Stimulated activated CD4-positive, alpha-beta T cell treated with anti-CD3 and anti-CD28 coated beads, Interleukin-15, amount 100 ng/mL, for 24 hours (primary cell): ENCODE measurements at regions not wholly inside any gene's neighbourhood (a gene's known extent, or its start where the extent isn't known, plus 50 kb on each side); places are given as distances from the start of the nearest gene placed in this dataset.
A peak's percentile ranks its signal among the peaks of the same experiment; 100 is the strongest.

Source experiments
- DNase-seq: peaks from one replicate; pipeline ENCODE4 v3.0.0-alpha.2; 2020

DNA sequence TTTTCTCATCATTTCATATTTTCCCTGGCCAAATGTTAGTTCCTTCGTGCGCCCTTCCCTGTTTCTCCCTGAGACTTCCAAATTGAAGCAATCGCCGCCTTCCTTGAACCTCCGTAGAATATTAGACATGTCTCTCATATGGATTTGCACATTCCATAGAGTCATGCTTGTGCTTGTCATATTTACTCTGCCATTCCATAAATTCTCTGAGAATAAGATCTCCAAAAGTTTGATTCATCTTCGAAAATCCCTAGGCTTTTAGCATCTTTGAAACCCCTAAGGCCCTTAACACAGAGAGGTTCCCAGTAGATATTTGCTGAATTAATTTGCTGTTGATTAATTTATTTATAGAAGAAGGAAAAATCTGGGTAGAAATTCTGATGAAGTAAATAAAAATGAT, 202.2 kb upstream of the PIK3C3 start:
- DNase-seq, result no peak

DNA sequence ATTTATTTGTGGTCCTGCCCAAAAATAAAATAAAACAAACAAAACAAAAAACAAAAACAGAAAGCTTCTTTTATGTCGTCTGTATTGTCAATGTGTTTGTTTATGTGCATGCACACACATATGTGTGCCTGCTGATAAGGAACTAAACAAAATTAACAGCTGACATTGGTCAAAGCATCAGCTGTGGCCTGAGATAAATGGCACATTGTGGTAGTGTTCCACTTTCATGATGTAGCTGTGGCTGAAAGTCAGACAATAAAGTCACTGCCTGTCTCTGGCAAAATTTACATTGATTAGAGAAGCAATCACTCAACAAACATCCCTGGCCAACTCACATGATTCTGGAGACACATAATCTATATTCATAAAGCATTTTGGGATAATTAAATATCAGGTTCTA, 203.4 kb upstream of the PIK3C3 start:
- DNase-seq, result no peak

DNA sequence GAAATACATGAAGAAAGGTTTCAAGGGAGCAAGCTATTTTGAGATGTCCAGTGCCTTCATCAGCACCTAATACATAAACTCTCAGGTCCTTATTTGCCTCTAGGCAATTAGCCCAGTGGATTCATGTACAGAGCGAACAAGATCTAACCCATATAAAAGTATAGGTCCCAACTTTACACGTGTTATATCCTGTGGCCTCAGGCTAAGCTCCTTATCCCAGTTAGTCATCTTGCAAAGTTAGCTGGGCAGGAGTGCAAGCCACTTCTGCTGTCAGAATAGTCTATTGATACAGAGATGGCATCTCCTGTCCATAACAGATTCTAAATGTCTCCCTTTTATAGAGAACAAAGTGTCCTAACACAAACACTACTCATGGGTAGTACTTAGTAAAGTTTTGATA, 203.9 kb upstream of the PIK3C3 start:
- no peak for DNase-seq

DNA sequence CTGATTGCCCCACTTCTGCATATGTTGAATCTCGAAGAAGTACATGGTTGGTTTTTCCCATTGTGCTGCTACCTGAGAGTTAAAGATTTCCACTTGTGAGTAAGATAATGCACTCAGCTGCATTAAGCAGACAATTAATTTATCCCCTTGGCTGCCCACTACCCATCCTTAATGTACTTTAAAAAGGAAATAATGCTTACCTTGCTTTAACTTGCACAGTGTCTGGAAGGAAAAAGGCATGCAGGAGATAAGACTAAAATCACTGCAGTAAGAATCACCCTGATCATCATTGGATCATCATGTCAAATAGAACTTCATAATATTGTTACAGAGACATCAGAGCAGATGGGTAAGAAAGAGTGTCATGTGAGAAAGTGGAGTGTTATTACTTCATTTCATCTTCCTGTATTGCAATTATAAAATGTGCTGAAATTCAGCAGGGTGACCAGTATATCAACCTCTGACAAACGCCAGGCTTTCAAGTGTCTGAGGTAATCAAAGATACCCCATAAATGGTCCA, 207.3 kb upstream of the PIK3C3 start:
- no peak for DNase-seq

DNA sequence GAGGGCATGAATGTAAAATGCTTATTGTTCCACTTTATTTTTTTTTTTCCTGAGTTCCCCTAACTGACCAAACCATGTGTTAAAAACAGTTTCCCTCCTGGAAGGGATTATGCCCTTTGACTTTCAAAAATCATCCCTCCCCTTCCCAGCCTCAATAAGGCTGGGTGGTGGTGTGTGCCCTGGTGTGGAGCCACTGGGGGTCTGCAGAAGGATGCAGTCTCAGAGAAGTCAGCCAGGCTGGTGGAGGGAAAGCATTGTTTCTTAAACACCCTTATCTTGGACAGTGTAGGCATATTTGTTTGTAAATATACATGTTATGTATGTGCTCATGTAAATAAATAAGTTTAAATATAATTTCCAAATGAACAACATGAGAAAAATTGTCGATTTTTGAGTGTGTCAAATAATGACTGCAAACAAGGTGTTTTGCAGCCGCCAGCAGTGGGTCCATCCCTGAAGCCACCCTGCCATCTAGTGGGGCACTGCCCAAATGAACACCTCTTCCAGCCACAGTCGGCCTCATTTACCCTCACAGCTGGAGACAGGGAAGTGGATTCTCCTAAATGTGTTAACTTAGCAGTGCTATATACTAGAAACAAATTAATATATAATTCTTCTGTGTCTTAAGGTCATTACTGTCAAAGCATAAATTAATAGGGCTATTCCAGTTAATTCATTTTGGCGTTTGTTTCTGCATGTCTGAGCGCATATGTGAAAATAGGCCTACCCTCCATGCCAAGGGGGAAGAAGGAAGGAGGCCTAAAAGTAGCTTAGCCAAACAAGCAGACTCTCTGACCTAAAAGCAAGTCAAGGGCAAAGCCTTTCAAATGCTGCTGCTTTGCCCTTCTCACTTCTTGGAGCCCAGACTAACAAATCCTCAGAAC, 209.6 kb upstream of the PIK3C3 start:
- DNase-seq, result peak; percentile 30

DNA sequence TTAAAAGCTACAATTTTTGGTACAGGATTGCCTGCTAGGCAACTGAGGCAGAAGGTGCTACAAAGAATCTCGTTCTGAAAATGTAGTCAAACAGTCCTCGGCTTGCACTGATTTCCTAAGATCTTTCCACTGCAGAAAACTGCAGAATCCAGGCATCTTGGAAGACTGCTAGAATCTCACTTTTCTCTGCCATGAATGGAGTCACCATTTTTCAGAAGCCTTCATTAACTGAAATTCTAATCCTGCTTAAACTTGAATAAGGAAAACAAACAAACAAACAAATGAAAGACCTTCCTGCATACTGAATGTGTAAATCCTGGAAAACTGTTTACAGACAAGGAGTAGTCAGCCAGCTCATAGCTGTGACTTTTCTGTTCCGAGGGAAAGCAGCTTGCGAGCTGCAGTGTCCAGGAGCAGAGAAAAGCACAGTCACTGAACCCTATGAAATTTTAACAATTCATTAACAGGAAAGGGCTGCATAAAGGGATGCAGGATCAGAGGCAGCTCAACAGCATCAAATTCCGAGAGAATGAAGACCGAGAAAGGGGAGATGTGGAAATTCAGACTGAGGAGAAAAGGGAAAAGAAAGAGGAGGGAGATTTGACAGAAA, 210.5 kb upstream of the PIK3C3 start:
- DNase-seq, result no peak

DNA sequence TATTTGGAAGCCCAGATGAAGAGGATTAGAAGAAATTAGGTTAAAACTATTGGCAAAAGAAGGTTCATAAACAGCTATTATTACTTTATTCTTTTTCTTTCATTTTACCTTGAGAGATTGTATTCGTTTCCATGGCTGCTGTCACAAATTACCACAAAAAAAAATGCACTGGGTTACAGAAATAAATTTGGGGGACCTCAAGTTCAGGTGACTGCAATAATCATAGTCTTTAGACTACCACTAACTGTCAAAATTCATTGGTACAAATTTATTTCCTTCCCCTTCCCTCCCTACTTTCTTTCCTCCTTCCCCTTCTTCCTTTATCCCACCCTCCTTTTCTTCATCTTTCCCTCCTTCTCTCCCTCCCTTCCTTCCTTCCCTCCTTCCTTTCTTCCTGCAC, 217.8 kb upstream of the PIK3C3 start:
- no peak for DNase-seq

DNA sequence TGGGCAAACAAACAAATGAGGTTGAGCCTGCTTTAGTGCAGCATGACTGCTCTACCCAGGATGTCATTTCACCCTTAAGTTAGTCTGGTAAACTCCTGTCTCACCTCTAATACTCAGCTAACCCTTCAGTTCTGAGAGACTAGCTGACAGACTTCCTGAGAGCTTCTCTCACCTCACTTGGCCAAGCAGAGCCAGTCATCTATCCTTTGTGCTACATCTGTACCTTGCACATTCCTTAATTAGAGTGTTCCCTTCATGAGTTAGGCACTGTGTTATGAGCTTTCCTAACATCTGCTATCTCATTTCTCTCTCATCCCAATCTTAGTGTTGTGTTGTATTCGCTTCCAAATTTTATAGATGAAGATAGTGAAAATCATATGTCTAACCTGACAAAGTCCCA, 220.1 kb upstream of the PIK3C3 start:
- no peak for DNase-seq

DNA sequence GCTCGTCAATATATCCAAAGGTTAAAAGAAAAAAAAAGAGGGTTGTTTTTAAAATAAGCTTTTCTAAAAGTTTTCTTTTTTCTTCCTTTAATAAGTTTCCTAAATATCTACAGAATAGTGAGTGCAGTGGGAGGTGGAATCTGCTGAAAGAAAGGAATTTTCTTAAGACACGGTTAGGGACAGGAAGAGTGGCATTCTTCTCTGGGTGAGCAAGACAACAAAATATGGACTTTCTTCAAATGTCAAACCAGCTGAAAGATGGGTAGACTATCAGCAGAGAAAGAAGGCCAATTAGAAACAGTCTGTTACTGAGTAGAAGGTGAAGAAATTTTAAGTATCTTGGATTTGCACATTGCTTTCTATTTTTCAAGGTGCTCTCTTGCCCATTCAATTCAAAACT, 222.7 kb upstream of the PIK3C3 start:
- DNase-seq, result no peak

DNA sequence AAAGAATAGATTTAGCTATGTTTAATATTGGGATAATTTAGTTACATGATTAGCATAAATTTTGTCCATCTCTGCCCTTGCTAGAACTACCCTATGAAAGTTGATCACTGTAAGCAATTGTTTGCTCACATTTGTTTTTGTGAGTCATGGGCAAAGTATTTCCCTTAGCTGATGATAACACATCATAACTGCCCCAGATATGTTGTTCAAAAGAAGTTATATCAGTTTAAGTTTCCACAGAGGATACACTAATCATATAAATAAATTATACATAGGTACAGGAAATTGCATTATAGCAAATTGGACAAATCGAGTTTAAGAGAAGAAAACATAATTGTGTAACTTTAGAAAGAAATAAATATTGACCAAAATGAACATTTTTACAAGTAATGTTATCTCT, 223.2 kb upstream of the PIK3C3 start:
- no peak for DNase-seq

DNA sequence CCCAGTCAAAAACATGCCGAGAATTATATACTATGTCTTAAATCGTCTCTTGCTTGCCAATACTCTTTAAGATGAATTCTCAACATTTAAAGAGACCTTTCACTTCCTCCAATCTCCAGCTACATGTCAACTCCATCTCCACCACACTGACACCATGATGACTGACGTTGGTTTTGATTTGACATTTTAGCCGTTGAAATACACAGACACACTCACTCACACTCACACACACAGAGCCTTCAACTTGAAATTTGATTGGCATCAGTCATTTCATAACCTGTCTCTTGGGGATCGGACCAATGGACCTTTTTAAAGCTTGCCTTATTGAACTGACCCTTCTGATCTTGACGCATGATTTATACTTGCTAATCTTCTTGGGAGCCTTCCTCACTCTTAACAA, 230.8 kb upstream of the PIK3C3 start:
- no peak for DNase-seq

DNA sequence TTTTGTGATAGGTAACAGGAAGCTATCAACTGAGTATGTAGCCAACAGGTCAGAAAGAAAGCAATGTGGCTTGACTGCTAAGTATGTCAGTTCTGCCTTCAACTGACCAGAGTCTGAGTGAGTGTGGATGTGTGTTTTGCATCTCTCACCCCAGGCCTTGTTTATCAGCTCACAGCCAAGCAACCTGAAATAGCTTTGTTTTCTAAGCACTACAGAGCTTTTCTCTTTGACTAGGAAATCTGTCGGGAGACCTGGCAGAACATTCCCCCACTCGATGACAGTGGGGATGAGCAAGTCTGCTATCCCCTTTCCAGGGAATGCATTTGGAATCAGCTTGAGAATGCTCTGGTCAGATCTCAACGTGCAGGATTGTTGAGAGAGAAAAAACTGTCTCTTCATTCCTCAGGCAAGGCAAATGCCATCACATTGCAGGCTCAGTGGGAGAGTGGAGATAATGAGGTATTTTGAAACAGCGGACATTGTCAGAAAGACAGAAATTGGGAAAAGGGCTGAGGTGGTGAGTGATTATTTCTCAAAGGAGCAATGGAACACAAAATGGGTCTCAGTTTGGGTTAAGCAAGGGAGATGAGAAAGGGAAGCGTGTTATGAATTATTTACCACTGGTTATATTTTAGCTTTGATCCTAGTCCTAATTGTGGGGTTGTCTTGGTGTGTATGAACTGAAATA, 233.8 kb upstream of the PIK3C3 start:
- no peak for DNase-seq

DNA sequence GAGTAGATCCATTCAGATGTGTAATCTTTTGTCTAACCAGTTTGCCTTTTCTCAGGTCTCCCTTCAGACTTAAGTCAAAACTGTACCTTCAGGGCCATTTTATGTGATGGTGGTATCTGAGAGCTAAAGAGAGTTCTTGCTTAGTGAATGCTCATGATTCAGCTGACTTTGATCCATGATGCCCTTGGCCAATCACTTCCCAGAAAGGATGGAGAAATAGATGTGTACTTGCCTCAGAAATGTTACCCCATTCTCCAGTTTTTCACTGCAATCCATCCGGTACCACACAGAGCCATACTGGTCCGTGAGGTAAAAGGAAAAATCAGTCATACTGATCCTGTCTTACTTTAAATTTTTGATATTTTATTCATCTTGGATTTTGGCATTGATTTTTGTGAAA, 234.8 kb upstream of the PIK3C3 start:
- DNase-seq, result no peak

DNA sequence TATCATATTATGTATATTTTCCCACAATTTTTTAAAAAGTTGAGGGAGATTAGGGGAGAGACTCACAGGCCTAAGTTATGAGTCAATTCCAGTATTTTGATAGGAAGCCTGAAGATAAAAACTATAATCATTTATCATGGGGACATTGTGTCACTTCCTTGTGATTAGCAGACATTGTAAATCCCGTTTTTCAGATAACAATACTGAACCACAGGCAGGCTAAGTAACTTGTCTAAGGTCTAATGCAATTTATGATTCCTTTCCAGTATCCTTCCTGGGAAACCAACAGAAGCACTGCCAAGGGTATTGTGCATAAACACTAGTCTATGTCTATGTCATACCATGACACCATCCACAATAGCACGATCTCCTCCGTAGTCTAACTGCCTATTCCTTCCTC, 235.2 kb upstream of the PIK3C3 start:
- no peak for DNase-seq

DNA sequence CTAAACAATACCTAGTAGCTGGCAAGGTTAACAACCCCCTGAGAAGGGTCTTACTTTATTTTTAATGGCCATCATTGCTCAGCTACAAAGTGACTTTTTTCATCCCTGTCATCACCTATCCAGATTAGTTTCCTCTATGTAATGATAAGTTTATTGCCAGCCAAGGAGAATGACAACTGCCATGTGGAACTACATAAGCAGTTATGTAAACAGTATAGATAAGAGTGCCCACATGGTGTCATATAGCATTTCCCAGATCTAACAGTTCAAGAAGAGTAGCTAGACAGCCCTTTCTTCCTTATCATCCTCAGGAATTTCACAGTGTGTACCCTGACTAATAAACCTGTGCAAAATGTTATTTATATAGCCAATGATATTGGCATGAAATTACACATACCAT, 240.2 kb upstream of the PIK3C3 start:
- no peak for DNase-seq

DNA sequence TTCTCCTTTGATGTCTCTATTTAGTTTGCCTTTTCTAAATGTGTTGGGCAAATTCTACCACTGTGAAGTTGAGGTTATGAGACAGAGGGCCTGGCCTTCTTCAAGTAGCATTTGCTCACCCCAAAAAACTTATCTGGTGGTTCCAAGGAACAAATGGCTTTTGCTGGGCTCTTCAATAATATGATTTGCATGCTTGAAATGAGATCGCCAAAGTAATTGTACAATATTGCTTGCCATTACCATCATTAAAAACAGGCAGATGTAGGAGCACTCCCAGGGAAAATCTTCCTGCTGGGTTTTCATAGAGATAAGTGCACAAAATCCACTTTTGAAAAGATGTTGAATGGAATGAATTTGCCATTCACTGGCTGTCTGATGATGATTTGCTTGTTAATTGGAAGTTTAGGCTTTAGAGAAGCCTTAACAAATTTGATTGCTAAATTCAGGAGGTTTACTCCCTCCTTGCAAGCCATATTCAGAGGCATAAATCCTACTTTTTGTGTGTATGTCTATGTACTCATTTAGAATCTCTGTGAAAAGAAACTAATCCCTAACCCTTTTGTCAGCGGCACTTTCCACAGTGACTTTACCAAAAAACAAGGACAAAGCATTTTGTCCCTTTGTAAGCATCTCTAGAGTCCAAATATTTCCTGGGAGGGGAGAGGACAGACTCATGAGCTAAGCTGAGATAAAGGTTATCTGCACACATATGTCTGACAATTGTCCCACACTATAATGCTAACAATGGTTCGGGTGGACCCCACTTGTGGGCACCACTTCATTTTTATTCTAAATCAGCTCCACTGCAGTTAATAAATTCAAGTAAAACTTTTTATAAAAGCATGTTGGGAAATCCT, 240.8 kb upstream of the PIK3C3 start:
- no peak for DNase-seq

DNA sequence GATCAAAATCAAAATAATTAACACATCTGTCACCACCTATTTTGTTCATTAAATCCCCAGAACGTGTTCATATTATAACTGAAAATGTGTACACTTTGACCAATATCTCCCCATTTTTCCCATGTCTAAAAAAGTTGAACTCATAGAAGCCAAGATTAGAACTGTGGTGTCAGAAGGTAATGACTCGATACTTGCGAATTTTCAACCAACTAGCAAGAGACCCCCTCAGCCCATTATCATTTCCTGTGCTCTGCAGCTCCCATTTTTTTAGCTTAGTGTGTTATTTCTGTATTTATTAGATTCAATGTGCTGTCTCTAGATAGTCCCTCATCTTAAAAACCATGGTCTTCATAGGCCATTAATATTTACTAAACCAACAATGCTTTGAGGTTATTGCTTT, 248.7 kb upstream of the PIK3C3 start:
- DNase-seq, result no peak

DNA sequence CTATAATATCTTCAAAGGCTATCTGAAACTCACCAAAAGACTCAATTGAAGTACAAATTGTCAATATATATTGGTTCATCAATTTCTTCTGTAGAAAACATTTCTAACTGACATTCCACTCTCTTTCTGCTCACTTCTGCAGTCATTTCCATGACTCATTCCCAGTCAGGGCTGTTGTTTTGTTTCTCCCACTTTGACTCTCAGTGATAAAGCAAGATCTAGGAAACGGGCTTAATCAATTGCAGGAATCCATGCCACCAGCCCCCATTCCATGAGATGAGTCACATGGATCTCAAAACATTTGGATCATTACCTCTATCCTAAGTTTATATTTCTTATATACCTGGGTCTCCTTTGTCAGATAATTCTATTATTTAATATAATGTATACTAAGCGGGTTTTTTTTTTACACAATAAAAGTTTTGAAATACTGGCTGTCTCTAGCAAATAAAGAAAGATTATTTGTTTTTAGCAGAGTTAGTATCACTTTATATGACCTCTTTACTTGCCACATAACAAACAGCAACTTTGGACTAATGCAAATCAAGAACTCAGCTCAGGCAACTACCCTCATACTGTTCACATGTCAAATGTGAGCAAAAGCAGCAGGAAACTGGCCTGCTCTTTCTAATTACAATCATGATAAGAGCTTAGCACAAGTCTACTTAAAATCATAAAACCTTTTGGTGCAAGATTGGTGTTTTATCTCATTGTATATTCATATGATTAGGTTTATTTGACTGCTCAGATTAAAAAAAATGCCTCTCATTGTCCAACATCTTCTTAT, 251.1 kb upstream of the PIK3C3 start:
- DNase-seq, result no peak

DNA sequence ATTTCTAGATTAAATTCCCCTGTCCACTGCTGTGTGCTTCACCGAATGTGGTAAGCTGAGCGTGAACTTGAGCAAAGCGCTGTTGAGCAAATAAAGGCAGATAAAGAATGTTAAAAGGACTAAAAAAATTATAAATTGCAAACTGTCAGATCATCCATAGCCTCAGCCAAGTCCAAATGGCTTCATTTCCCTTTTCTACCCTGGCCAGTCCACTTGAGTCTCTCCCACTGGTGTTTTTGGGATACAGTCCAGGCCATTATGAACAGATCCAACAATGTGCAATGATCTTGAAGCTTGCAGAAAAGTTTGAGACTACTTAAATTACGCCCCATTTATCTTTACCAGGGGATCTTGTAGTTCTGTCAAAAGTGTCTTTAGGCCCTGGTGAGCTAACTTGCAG, 254.6 kb upstream of the PIK3C3 start:
- DNase-seq, result no peak

DNA sequence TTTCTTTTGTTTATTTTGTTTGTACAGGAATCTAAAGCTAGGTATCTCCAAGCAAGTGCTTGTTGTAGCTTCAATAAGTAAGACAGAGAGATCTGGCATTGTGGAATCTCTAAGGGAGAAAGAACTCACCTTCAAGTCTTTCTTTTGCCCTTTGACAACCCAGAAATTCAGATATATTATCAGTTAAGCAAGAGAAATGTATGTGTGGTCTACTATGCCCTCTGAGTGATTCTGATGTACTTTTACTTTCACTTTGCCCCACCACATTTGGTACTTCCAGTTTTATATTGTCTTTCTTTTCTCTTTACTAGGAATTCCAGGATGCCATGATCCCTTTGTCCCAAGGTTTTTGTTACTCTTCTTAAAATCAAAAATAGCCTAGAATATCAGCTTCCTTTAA, 259.6 kb upstream of the PIK3C3 start:
- no peak for DNase-seq

DNA sequence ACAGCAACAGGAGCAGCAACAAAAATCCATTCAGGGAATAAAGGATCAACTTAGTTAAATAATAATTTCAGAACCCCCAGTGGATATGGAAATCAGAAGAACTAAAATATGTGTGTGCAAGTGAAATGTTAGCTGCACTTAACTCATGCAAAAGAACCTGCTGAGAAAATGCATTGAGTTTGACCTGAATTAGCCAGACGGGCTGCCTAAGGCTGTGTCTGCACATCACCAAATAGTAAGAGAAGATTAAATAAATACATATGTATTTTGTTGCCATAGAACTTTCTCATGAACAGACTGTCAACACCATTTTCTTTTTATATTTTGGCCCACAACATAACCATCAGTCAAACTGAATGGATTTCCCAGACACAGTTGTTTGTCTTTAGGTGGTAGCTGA, 262.0 kb upstream of the PIK3C3 start:
- DNase-seq, result no peak
